Neural cell (in vitro differentiated cells): ENCODE measurements at regions not wholly inside any gene's neighbourhood (a gene's known extent, or its start where the extent isn't known, plus 50 kb on each side); places are given as distances from the start of the nearest gene placed in this dataset.

Experiments
- H2AFZ ChIP-seq: fragments of 200-600, 300-800 bp; sonication (generic), shearing (Covaris generic); 2 replicates; pipeline ENCODE4 v1.6.0; 2014; ENCODE audit warnings: low read depth, mild to moderate bottlenecking, antibody characterized with exemption, low read length, moderate library complexity
- H3F3A ChIP-seq: fragments of 200-600 bp; shearing (Covaris generic); 2 replicates; pipeline ENCODE4 v1.6.1; 2016; ENCODE audit warnings: mild to moderate bottlenecking, moderate library complexity, mixed read lengths, antibody characterized with exemption, low read length; ENCODE audit not compliant: insufficient read depth, poor library complexity, severe bottlenecking
- H3K27ac ChIP-seq: fragments of 200-600, 300-800 bp; sonication (generic), shearing (Covaris generic); 2 replicates; pipeline ENCODE4 v1.5.1; 2014; ENCODE audit warnings: mild to moderate bottlenecking, low read length, moderate library complexity
- H3K27me3 ChIP-seq: fragments of 300-800, 200-600 bp; sonication (generic), shearing (Covaris generic); 2 replicates; pipeline ENCODE4 v1.6.0; 2014; ENCODE audit warnings: mild to moderate bottlenecking, low read depth, low read length, moderate library complexity; ENCODE audit not compliant: insufficient read depth
- H3K36me3 ChIP-seq: fragments of 300-800, 200-600 bp; sonication (generic), shearing (Covaris generic); 2 replicates; pipeline ENCODE4 v1.5.1; 2014; ENCODE audit warnings: mild to moderate bottlenecking, antibody characterized with exemption, low read length, moderate library complexity; ENCODE audit not compliant: insufficient read depth
- H3K4me2 ChIP-seq: fragments of 300-800, 200-600 bp; sonication (generic), shearing (Covaris generic); 2 replicates; pipeline ENCODE4 v1.6.0; 2014; ENCODE audit warnings: mild to moderate bottlenecking, low read length
- H3K4me3 ChIP-seq: fragments of 300-800, 200-600 bp; sonication (generic), shearing (Covaris generic); 2 replicates; pipeline ENCODE4 v1.5.1; 2014; ENCODE audit warnings: mild to moderate bottlenecking, low read length, moderate library complexity
- H3K79me2 ChIP-seq: fragments of 200-600 bp; shearing (Covaris generic); replicated peaks from 2 replicates; pipeline ENCODE4 v1.6.0; 2014; ENCODE audit warnings: mild to moderate bottlenecking, low read length, moderate library complexity; ENCODE audit not compliant: insufficient read depth
- H3K9ac ChIP-seq: fragments of 300-800, 200-600 bp; sonication (generic), shearing (Covaris generic); 2 replicates; pipeline ENCODE4 v1.6.1; 2016; ENCODE audit warnings: mild to moderate bottlenecking, low read length, mixed read lengths
- H3K9me2 ChIP-seq: fragments of 200-600 bp; shearing (Covaris generic); 2 replicates; pipeline ENCODE4 v1.6.1; 2016; ENCODE audit warnings: mild to moderate bottlenecking, low read length, mixed read lengths; ENCODE audit not compliant: insufficient read depth
- H3K9me3 ChIP-seq: fragments of 200-600, 300-800 bp; sonication (generic), shearing (Covaris generic); 2 replicates; pipeline ENCODE4 v1.6.1; 2016; ENCODE audit warnings: mild to moderate bottlenecking, mixed run types, low read length, moderate library complexity, mixed read lengths
- H4K20me1 ChIP-seq: fragments of 200-600 bp; shearing (Covaris generic); 2 replicates; pipeline ENCODE4 v1.6.1; 2016; ENCODE audit warnings: mild to moderate bottlenecking, mixed run types; ENCODE audit not compliant: insufficient read depth
- CTCF ChIP-seq: fragments of 450-650 bp; IDR thresholded peaks from 2 replicates; pipeline ENCODE4 v1.5.1; 2014; ENCODE audit warnings: antibody characterized with exemption, mild to moderate bottlenecking, moderate library complexity; ENCODE audit not compliant: poor library complexity, severe bottlenecking
- EP300 ChIP-seq: fragments of 450-650 bp; conservative IDR thresholded peaks from 2 replicates; pipeline ENCODE4 v1.6.1; 2014; ENCODE audit warnings: antibody characterized with exemption, mild to moderate bottlenecking, moderate library complexity; ENCODE audit not compliant: poor library complexity, severe bottlenecking
- EZH2 ChIP-seq: fragments of 200-600, 300-800 bp; shearing (Covaris generic), sonication (generic); IDR thresholded peaks from 2 replicates; pipeline ENCODE4 v1.6.1; 2014; ENCODE audit warnings: antibody characterized with exemption, low read length, borderline replicate concordance, mild to moderate bottlenecking; ENCODE audit not compliant: insufficient read depth, poor library complexity, severe bottlenecking
- MXI1 ChIP-seq: fragments of 450-650 bp; conservative IDR thresholded peaks from 2 replicates; pipeline ENCODE4 v1.6.1; 2014; ENCODE audit warnings: antibody characterized with exemption, mild to moderate bottlenecking; ENCODE audit not compliant: poor library complexity, severe bottlenecking
- POLR2AphosphoS5 ChIP-seq: IDR thresholded peaks from 2 replicates; pipeline ENCODE4 v1.6.1; 2012
- RAD21 ChIP-seq: fragments of 450-650 bp; conservative IDR thresholded peaks from 2 replicates; pipeline ENCODE4 v1.6.1; 2014; ENCODE audit warnings: antibody characterized with exemption, mild to moderate bottlenecking, moderate library complexity
- REST ChIP-seq: IDR thresholded peaks from 2 replicates; pipeline ENCODE4 v1.6.1; 2012; ENCODE audit warnings: borderline replicate concordance
- SMC3 ChIP-seq: fragments of 450-650 bp; conservative IDR thresholded peaks from 2 replicates; pipeline ENCODE4 v1.6.1; 2014; ENCODE audit warnings: antibody characterized with exemption, mild to moderate bottlenecking, moderate library complexity; ENCODE audit not compliant: poor library complexity
- TAF1 ChIP-seq: IDR thresholded peaks from 2 replicates; pipeline ENCODE4 v1.6.1; 2012; ENCODE audit warnings: low read depth

GRCh38 chr5:73333944-73334703 is 114.5 kb downstream of the FOXD1 start:
- Histone ChIP-seq H3K27ac (no peak overlapping the region), H3K36me3 (no peaks in the 10 kb centered on the region), H3K4me2 (no peak overlapping the region), H2AFZ (no peak overlapping the region), H3K4me3 (no peak overlapping the region), H3K27me3 (no peaks in the 10 kb centered on the region), H3K9me2 (no peaks in the 10 kb centered on the region), H3K79me2 (no peaks in the 10 kb centered on the region), H3K9me3 (no peaks in the 10 kb centered on the region), H3F3A (no peaks in the 10 kb centered on the region), H3K9ac (no peak overlapping the region), H4K20me1 (no peaks in the 10 kb centered on the region)
- TF ChIP-seq RAD21 (no peak), REST (no peak), EZH2 (no peak), MXI1 (no peak), CTCF (no peak), TAF1 (no peak), SMC3 (no peak), POLR2AphosphoS5 (no peak), EP300 (no peak)

- Histone ChIP-seq H3K9ac (no peak overlapping the region), H3K9me3 (no peaks in the 10 kb centered on the region), H4K20me1 (no peaks in the 10 kb centered on the region), H3K4me2 (no peak overlapping the region), H2AFZ (no peak overlapping the region), H3K79me2 (no peaks in the 10 kb centered on the region), H3F3A (no peaks in the 10 kb centered on the region), H3K4me3 (no peak overlapping the region), H3K36me3 (no peaks in the 10 kb centered on the region), H3K9me2 (no peaks in the 10 kb centered on the region), H3K27ac (no peak overlapping the region), H3K27me3 (no peaks in the 10 kb centered on the region)
- TF ChIP-seq REST: no peak
- no peak for TF ChIP-seq EZH2
- TF ChIP-seq POLR2AphosphoS5: no peak
- TF ChIP-seq RAD21: no peak
- TF ChIP-seq MXI1: no peak
- no peak for TF ChIP-seq CTCF
- TF ChIP-seq EP300: no peak
- no peak for TF ChIP-seq TAF1
- no peak for TF ChIP-seq SMC3
Observed at GRCh38 chr5:73330613-73331012, 118.0 kb downstream of the FOXD1 start.
